ENCODE measurements at regions not wholly inside any gene's neighbourhood (a gene's known extent, or its start where the extent isn't known, plus 50 kb on each side); places are given as distances from the start of the nearest gene placed in this dataset.

DNA sequence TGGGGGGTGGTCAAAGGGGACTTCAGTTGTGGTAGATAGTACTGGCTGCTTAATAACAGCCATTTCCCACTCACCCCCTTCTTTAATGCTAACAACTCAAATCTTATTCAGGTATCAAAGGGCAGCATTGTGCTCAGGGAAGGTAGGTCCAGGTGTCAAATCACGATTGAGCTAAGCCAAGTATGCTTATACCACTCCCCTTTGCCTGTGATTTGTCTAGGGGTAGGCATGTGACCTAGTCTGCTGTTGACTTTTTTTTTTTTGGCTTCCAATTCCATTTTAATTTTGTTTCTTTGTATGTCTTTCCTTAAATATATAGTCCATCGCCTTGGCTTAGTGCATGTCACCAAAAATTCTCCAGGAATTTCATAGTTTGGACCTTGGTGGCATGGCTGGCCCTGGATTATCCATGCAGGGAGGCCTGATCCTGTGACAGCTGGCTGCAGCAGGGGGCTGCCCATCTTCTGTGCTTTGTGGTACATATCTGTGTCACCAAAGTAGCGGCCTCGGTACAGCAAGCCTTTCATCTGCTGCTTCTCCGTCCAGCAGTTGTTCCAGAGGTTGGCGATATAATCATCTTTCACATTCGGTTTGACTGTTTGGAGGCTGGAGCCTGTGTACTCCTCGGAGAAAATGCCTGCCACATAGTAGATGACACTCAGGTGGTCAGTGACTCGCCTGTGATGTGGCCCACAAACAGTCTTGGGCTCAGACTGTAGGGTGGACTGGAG is 68.1 kb upstream of the SPRED2 start:
- no peak overlapping the region for H3K9ac ChIP-seq (ENCODE audit: low read length)
- no peaks in the 10 kb centered on the region for H3K9me3 ChIP-seq (ENCODE audit: control insufficient read depth, low read length)
- no peaks in the 10 kb centered on the region for H3K4me1 ChIP-seq (ENCODE audit: control insufficient read depth, insufficient read depth, low read length)
- no peak overlapping the region for H3K4me3 ChIP-seq (ENCODE audit: low read length)
- H3K36me3 ChIP-seq (ENCODE audit: control insufficient read depth, insufficient read depth, low read length) = no peaks in the 10 kb centered on the region
- no peaks in the 10 kb centered on the region for H3K27me3 ChIP-seq (ENCODE audit: control insufficient read depth, insufficient read depth, low read length)

DNA sequence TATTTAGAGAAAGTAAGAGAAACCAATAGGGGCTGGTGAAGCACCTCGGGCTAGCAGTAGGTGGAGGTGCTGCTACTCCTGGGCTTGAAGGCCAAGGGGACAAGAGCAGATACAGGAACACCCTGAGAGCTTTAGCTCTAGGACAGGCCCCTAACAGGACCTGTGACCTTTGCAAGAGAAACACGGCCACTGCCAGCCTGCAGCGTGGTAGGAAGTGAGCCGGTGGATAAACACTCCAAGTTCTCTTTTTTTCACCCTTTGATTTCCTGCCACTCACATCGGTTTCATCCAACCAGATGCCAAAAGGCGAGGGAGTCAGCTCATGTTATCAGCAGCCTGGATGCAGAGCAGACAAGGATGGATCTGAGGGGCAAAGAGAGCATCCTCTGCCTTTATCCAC is 66.8 kb upstream of the SPRED2 start:
- Histone ChIP-seq H3K4me1 (ENCODE audit: control insufficient read depth, insufficient read depth, low read length) (no peaks in the 10 kb centered on the region), H3K36me3 (ENCODE audit: control insufficient read depth, insufficient read depth, low read length) (no peaks in the 10 kb centered on the region), H3K9ac (ENCODE audit: low read length) (no peak overlapping the region), H3K9me3 (ENCODE audit: control insufficient read depth, low read length) (no peaks in the 10 kb centered on the region), H3K4me3 (ENCODE audit: low read length) (no peak overlapping the region), H3K27me3 (ENCODE audit: control insufficient read depth, insufficient read depth, low read length) (no peaks in the 10 kb centered on the region)

DNA sequence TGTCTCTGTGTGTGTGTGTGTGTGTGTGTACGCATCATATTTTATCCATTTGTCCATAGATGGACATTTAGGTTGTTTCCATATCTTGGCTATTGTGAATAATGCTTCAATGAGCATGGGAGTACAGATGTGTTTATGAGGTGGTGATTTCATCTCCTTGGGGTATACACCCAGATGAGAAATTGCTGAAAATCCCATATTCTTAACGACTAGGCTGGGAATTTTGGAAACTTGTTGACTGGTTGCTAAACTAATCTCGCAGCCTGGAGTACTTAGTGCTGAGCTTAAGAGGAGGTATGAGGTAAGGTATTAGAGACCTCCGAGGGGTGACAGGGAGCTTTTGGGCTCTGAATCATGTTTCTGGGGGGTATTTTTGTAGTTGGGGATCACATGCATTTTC is 66.0 kb upstream of the SPRED2 start:
- no peaks in the 10 kb centered on the region for H3K27me3 ChIP-seq (ENCODE audit: control insufficient read depth, insufficient read depth, low read length)
- H3K4me3 ChIP-seq (ENCODE audit: low read length) = no peak overlapping the region
- no peaks in the 10 kb centered on the region for H3K4me1 ChIP-seq (ENCODE audit: control insufficient read depth, insufficient read depth, low read length)
- H3K36me3 ChIP-seq (ENCODE audit: control insufficient read depth, insufficient read depth, low read length) = no peaks in the 10 kb centered on the region
- no peaks in the 10 kb centered on the region for H3K9me3 ChIP-seq (ENCODE audit: control insufficient read depth, low read length)
- H3K9ac ChIP-seq (ENCODE audit: low read length) = no peak overlapping the region

DNA sequence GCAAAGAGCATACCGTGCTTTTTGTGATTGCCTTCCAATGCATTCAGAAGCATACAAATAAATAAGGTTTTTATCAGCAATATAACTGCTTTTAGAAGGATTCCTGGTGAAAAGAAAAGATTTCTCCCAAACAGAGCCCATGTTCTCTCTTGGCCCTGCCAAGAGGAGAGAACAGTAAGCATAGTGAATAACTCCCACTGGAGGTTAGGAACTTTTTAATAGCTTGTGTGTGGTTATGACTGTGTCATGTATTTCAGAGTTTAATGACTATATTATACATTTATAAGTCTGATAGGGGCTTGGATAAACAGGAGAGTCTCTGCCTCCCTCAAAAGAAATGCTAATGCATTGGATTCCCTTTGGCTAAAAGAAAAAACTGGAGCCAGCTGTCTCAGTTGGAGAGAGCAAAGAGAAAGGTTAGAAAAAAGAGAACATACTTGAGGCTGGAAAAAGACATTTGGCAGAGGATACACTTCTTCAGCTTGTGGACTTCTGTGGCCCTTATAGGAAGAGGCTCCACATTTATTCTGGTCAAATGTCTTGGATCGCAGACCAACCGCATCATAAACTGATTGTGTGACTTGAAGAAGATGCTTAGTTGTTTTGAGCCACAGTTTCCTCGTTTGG is 63.0 kb upstream of the SPRED2 start:
- H3K4me1 ChIP-seq (ENCODE audit: control insufficient read depth, insufficient read depth, low read length) = no peaks in the 10 kb centered on the region
- no peak overlapping the region for H3K9ac ChIP-seq (ENCODE audit: low read length)
- no peak overlapping the region for H3K4me3 ChIP-seq (ENCODE audit: low read length)
- no peaks in the 10 kb centered on the region for H3K9me3 ChIP-seq (ENCODE audit: control insufficient read depth, low read length)
- no peaks in the 10 kb centered on the region for H3K27me3 ChIP-seq (ENCODE audit: control insufficient read depth, insufficient read depth, low read length)
- H3K36me3 ChIP-seq (ENCODE audit: control insufficient read depth, insufficient read depth, low read length) = no peaks in the 10 kb centered on the region

DNA sequence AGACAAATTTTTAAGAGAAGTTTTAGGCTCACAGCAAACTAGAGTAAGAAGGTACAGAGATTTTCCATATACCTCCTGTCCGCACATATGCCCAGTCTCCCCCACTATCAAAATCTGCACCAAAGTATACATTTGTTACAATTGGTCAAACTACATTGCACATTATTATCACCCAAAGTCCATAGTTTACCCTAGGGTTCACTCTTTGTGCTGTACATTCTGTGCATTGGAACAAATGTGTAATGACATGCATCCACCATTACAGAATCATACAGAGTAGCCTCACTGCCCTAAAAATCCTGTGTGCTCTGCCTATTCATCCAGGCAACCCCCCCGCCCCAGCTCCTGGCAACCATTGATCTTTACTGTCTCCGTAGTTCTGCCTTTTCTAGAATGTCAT is 61.7 kb upstream of the SPRED2 start:
- Histone ChIP-seq H3K36me3 (ENCODE audit: control insufficient read depth, insufficient read depth, low read length) (no peaks in the 10 kb centered on the region), H3K9me3 (ENCODE audit: control insufficient read depth, low read length) (no peaks in the 10 kb centered on the region), H3K9ac (ENCODE audit: low read length) (no peak overlapping the region), H3K27me3 (ENCODE audit: control insufficient read depth, insufficient read depth, low read length) (no peaks in the 10 kb centered on the region), H3K4me1 (ENCODE audit: control insufficient read depth, insufficient read depth, low read length) (no peaks in the 10 kb centered on the region), H3K4me3 (ENCODE audit: low read length) (no peak overlapping the region)

DNA sequence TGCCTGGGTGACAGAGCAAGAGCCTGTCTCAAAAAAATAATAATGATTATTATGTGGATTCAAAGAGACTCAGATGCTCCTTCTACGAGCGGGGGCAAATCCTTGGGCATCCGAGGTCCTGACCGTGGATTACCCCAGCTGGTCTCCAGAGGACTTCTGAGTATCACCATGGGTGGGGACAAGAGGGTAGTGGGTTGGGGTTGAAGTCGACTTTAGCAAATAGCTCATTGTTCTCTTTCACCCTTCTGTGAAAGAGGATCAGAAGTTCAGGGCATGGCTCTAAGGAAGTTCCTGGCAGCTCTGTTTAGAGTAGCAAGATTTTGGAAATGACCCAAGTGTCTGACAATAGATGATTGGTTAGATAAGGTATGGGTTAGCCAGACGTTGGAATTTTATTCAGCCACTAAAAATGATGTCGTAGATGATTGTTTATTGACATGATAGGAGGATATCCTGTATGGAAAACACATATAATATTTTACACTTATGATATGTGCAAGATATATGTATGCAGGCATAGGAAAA is 59.0 kb upstream of the SPRED2 start:
- no peak overlapping the region for H3K4me3 ChIP-seq (ENCODE audit: low read length)
- no peak overlapping the region for H3K9ac ChIP-seq (ENCODE audit: low read length)
- H3K4me1 ChIP-seq (ENCODE audit: control insufficient read depth, insufficient read depth, low read length) = no peaks in the 10 kb centered on the region
- no peaks in the 10 kb centered on the region for H3K36me3 ChIP-seq (ENCODE audit: control insufficient read depth, insufficient read depth, low read length)
- no peaks in the 10 kb centered on the region for H3K9me3 ChIP-seq (ENCODE audit: control insufficient read depth, low read length)
- no peaks in the 10 kb centered on the region for H3K27me3 ChIP-seq (ENCODE audit: control insufficient read depth, insufficient read depth, low read length)

DNA sequence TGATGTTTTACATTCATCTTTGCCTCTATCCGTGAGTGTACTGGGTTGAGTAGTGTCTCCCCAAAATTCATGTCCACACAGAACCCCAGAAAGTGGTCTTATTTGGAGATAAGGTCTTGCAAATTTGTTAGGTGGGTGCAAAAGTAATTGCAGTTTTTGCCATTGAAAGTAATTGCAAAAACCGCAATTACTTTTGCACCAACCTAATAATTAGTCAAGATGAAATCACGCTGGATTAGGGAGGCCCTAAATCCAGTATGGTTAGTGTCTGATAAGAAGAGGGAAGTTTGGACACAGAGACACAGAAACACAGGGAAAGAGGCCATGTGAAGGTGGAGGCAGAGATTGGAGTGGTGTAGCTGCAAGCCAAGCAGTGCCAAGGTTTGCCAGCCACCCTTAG is 57.8 kb upstream of the SPRED2 start:
- H3K4me1 ChIP-seq (ENCODE audit: control insufficient read depth, insufficient read depth, low read length) = no peaks in the 10 kb centered on the region
- H3K4me3 ChIP-seq (ENCODE audit: low read length) = no peak overlapping the region
- H3K9ac ChIP-seq (ENCODE audit: low read length) = no peak overlapping the region
- H3K9me3 ChIP-seq (ENCODE audit: control insufficient read depth, low read length) = no peaks in the 10 kb centered on the region
- H3K36me3 ChIP-seq (ENCODE audit: control insufficient read depth, insufficient read depth, low read length) = no peaks in the 10 kb centered on the region
- H3K27me3 ChIP-seq (ENCODE audit: control insufficient read depth, insufficient read depth, low read length) = no peaks in the 10 kb centered on the region

DNA sequence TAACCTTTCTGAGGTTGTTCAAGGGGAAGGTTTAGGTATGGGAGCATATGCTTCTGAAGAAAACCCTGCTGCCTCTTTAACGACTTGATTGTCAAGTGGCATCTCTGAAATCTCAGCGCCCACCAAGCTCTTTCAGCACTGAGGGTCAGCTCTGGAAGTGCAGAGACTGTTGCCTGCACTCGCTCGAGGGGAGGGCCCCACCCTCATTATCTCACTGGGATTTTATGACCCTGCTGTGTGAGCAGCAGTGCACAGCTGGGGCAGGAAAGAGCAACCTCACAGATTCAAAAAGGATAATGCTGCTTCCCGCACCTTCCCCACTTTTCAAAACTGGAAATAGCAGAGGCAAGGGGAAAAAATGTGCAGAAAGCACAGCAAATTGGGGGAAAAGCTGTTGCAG is 56.9 kb upstream of the SPRED2 start:
- H3K4me3 ChIP-seq (ENCODE audit: low read length) = no peak overlapping the region
- H3K36me3 ChIP-seq (ENCODE audit: control insufficient read depth, insufficient read depth, low read length) = no peaks in the 10 kb centered on the region
- H3K9me3 ChIP-seq (ENCODE audit: control insufficient read depth, low read length) = no peaks in the 10 kb centered on the region
- H3K27me3 ChIP-seq (ENCODE audit: control insufficient read depth, insufficient read depth, low read length) = no peaks in the 10 kb centered on the region
- H3K9ac ChIP-seq (ENCODE audit: low read length) = no peak overlapping the region
- H3K4me1 ChIP-seq (ENCODE audit: control insufficient read depth, insufficient read depth, low read length) = no peaks in the 10 kb centered on the region

DNA sequence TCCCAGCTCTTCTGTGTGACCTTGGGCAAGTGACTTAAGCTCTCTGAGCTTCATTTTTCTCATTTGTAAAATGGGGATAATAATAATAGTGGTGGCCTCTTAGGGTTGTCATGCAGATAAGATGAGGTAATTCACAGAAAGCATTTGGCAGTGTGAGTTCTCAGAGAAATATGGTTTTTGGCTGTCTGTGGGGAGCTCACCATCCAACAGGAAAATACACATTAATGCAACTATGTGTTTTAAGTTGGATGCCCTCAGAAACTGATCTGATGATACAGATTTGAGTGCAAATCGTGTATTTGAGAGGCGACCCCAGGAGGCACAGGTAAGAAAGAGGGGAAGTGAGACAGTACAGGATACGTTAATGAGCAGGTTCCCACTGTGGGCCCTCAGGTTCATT is 56.1 kb upstream of the SPRED2 start:
- H3K9ac ChIP-seq (ENCODE audit: low read length) = no peak overlapping the region
- H3K36me3 ChIP-seq (ENCODE audit: control insufficient read depth, insufficient read depth, low read length) = no peaks in the 10 kb centered on the region
- H3K9me3 ChIP-seq (ENCODE audit: control insufficient read depth, low read length) = no peaks in the 10 kb centered on the region
- H3K4me3 ChIP-seq (ENCODE audit: low read length) = no peak overlapping the region
- H3K4me1 ChIP-seq (ENCODE audit: control insufficient read depth, insufficient read depth, low read length) = no peaks in the 10 kb centered on the region
- no peaks in the 10 kb centered on the region for H3K27me3 ChIP-seq (ENCODE audit: control insufficient read depth, insufficient read depth, low read length)

DNA sequence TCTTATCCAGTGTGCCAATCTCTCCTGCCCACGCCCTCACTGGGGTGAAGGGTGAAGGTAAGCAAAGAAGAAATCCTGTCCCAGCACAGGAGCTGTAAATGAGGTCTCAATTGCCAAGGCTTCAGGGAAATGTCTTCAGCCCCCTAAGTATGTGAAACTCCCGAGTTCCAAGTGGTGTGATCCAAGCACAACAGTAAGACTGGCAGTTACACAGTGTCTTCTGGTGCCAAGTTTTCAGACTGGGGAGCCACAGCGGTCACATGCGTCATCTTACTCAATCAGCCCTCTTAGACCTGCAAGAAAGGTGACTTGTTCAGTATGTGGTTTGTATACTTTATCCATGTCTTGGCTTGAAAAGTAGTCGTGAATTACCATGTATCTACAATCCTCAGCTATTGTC is 55.0 kb upstream of the SPRED2 start:
- H3K4me3 ChIP-seq (ENCODE audit: low read length) = no peak overlapping the region
- H3K4me1 ChIP-seq (ENCODE audit: control insufficient read depth, insufficient read depth, low read length) = no peaks in the 10 kb centered on the region
- H3K9ac ChIP-seq (ENCODE audit: low read length) = no peak overlapping the region
- H3K27me3 ChIP-seq (ENCODE audit: control insufficient read depth, insufficient read depth, low read length) = no peaks in the 10 kb centered on the region
- no peaks in the 10 kb centered on the region for H3K36me3 ChIP-seq (ENCODE audit: control insufficient read depth, insufficient read depth, low read length)
- H3K9me3 ChIP-seq (ENCODE audit: control insufficient read depth, low read length) = no peaks in the 10 kb centered on the region

DNA sequence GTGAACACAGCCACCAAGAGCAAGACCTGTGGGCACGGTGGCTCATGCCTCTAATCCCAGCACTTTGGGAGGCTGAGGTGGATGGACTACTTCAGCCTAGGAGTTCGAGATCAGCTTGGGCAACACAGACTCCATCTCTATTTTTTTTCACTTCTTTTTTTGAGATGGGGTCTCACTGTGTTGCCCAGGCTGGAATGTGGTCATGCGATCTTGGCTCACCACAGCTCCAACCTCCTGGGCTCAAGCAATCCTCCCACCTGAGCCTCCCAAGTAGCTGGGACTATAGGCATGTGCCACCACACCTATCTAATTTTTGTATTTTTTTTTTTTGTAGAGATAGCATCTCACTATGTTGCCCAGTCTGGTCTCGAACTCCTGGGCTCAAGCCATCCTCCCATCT is 54.4 kb upstream of the SPRED2 start:
- Histone ChIP-seq H3K4me1 (ENCODE audit: control insufficient read depth, insufficient read depth, low read length) (no peaks in the 10 kb centered on the region), H3K9me3 (ENCODE audit: control insufficient read depth, low read length) (no peaks in the 10 kb centered on the region), H3K36me3 (ENCODE audit: control insufficient read depth, insufficient read depth, low read length) (no peaks in the 10 kb centered on the region), H3K9ac (ENCODE audit: low read length) (no peak overlapping the region), H3K27me3 (ENCODE audit: control insufficient read depth, insufficient read depth, low read length) (no peaks in the 10 kb centered on the region), H3K4me3 (ENCODE audit: low read length) (no peak overlapping the region)

DNA sequence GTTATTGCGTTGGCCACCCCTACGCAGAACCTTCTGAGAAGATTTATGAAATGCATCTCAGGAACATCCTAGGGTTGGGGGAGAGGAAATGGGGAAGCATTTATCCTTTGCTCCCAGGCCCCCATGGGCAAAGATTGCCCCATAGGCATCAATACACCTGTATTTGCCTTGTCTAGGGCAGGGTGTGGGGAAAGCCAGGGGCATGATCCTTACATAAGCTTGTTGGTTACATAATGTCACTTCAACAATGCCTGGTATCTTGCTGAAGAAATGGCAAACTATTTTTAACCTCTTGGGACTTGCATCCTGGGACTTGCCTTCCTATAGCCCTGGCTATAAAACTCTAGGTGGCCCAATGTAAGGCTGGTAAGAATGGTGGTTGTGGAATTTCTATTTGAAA is 53.9 kb upstream of the SPRED2 start:
- no peaks in the 10 kb centered on the region for H3K27me3 ChIP-seq (ENCODE audit: control insufficient read depth, insufficient read depth, low read length)
- H3K36me3 ChIP-seq (ENCODE audit: control insufficient read depth, insufficient read depth, low read length) = no peaks in the 10 kb centered on the region
- no peak overlapping the region for H3K9ac ChIP-seq (ENCODE audit: low read length)
- no peak overlapping the region for H3K4me3 ChIP-seq (ENCODE audit: low read length)
- no peaks in the 10 kb centered on the region for H3K9me3 ChIP-seq (ENCODE audit: control insufficient read depth, low read length)
- no peaks in the 10 kb centered on the region for H3K4me1 ChIP-seq (ENCODE audit: control insufficient read depth, insufficient read depth, low read length)
